GM12875 (cell line): ENCODE measurements at regions not wholly inside any gene's neighbourhood (a gene's known extent, or its start where the extent isn't known, plus 50 kb on each side); places are given as distances from the start of the nearest gene placed in this dataset.

Experiments
- H3K4me3 ChIP-seq: one replicate; pipeline ENCODE4 v1.5.1; 2011; ENCODE audit warnings: low read depth, low read length, control low read depth
- CTCF ChIP-seq: IDR thresholded peaks from 2 replicates; pipeline ENCODE4 v1.5.1; 2011; ENCODE audit warnings: low read depth, mild to moderate bottlenecking, control low read depth, inconsistent platforms, low read length, moderate library complexity, borderline replicate concordance; ENCODE audit not compliant: insufficient read depth

- TF ChIP-seq CTCF = no peak
Measured at GRCh38 chr3:59270209-59270608, 220.4 kb upstream of the CFAP20DC start.

GRCh38 chr3:59268170-59268569 lies 218.3 kb upstream of the CFAP20DC start:
- no peak for TF ChIP-seq CTCF
- no peak overlapping the region for H3K4me3 ChIP-seq

More at GRCh38 chr3:59270209-59270608, 220.4 kb upstream of the CFAP20DC start:
- H3K4me3 ChIP-seq = no peak overlapping the region

GRCh38 chr3:59267021-59267420 lies 217.2 kb upstream of the CFAP20DC start:
- H3K4me3 ChIP-seq = no peak overlapping the region
- no peak for TF ChIP-seq CTCF

- no peak for TF ChIP-seq CTCF
- H3K4me3 ChIP-seq = no peak overlapping the region
Measured at GRCh38 chr3:59266551-59266950, 216.7 kb upstream of the CFAP20DC start.

GRCh38 chr3:59265566-59265965 lies 215.7 kb upstream of the CFAP20DC start:
- TF ChIP-seq CTCF = no peak
- H3K4me3 ChIP-seq = no peak overlapping the region

- TF ChIP-seq CTCF = no peak
Measured at GRCh38 chr3:59264366-59264765, 214.5 kb upstream of the CFAP20DC start.

GRCh38 chr3:59263152-59263551 lies 213.3 kb upstream of the CFAP20DC start:
- TF ChIP-seq CTCF = no peak
- H3K4me3 ChIP-seq = no peak overlapping the region

More at GRCh38 chr3:59264366-59264765, 214.5 kb upstream of the CFAP20DC start:
- H3K4me3 ChIP-seq = no peak overlapping the region
